HEK293T (cell line): ENCODE measurements at regions not wholly inside any gene's neighbourhood (a gene's known extent, or its start where the extent isn't known, plus 50 kb on each side); places are given as distances from the start of the nearest gene placed in this dataset.

Source experiments
- BHLHE40 ChIP-seq: fragments of 450-650 bp; IDR thresholded peaks from 2 replicates; pipeline ENCODE4 v1.6.1; 2016; ENCODE audit warnings: mild to moderate bottlenecking, moderate library complexity, borderline replicate concordance
- FOXA1 ChIP-seq: fragments of 450-650 bp; IDR thresholded peaks from 2 replicates; pipeline ENCODE4 v1.6.1; 2016; ENCODE audit warnings: mild to moderate bottlenecking
- FOXM1 ChIP-seq: fragments of 450-650 bp; IDR thresholded peaks from 2 replicates; pipeline ENCODE4 v1.6.1; 2017; ENCODE audit warnings: mild to moderate bottlenecking, borderline replicate concordance
- HDGF ChIP-seq: fragments of 450-650 bp; IDR thresholded peaks from 2 replicates; pipeline ENCODE4 v1.6.1; 2017; ENCODE audit warnings: antibody characterized with exemption, borderline replicate concordance
- SP1 ChIP-seq: fragments of 450-650 bp; IDR thresholded peaks from 2 replicates; pipeline ENCODE4 v1.6.1; 2017
- TF ChIP-seq, protein P1 (sequence below): fragments of 450-650 bp; IDR thresholded peaks from 2 replicates; pipeline ENCODE4 v1.6.1; 2016

GRCh38 chr4:159434114-159434870, 331.4 kb downstream of the RAPGEF2 start:
- TF ChIP-seq, protein P1, sequence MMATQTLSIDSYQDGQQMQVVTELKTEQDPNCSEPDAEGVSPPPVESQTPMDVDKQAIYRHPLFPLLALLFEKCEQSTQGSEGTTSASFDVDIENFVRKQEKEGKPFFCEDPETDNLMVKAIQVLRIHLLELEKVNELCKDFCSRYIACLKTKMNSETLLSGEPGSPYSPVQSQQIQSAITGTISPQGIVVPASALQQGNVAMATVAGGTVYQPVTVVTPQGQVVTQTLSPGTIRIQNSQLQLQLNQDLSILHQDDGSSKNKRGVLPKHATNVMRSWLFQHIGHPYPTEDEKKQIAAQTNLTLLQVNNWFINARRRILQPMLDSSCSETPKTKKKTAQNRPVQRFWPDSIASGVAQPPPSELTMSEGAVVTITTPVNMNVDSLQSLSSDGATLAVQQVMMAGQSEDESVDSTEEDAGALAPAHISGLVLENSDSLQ, result no peak
- TF ChIP-seq FOXA1 (no peak), SP1 (no peak), BHLHE40 (no peak), FOXM1 (no peak), HDGF (no peak)
